Activated CD4-positive, alpha-beta T cell treated with anti-CD3 and anti-CD28 coated beads, Interleukin-2, amount 50 U/mL, for 4 hours (primary cell): ENCODE measurements at regions not wholly inside any gene's neighbourhood (a gene's known extent, or its start where the extent isn't known, plus 50 kb on each side); places are given as distances from the start of the nearest gene placed in this dataset.

Experiments used
- DNase-seq, 2 experiments: peaks; one replicate each; pipeline ENCODE4 v3.0.0-alpha.2; 2020

DNA sequence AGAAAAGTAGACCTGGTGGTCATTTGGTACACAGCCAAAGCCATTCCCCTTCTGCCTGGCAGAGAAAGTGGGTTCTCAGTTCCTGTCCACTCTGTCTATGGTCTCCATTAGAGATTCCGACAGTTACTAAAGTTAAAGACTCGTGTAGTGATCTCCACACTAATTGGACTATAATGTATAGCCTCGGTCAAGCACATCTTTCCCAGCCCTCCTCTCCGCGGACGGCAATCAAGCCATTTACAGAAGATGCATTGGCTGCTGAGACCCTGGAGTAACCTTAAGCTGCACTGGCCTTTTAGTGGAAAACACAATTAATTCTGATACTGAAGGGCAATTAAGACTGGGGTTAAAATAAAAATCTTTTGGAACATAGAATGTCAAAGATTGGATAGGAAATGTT, 865.3 kb downstream of the MCTP2 start:
- no peak for DNase-seq

DNA sequence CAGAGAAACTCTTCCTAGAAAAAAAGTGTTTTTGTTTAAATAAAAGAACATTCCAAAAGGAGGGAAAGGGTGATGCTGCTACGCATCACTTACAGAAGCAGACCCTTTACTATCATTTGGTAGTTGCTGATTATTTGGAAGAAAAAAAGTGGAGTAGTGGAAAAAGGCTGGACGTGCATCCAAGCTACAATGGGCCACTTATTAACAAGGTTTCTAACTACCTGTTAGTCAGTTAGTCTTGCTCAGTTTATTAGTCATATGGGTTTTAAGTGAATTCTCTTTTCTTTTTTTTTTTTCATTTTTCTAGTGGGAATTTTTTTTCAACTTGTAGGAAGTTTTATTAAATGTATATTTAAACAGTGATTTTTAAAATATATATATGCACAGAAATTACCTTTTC, 866.0 kb downstream of the MCTP2 start:
- no peak for DNase-seq

DNA sequence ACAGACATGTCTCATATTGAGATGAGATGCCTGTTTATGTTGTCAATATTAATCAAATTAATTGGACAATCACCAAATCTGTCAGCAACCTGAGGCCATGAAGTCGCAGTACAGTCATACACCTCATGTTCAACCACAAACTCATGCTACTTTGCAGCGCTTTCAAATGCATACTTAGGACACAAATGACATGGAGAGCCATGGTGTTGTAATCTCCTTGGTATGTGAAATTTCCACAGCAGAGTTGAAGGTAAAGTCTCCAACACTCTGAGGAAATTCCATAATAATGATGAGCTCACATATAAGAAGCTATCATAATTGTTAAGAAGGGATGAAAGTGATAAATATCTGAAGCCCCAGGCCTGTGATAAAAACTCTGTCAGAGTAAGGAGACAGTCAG, 873.9 kb downstream of the MCTP2 start:
- no peak for DNase-seq

DNA sequence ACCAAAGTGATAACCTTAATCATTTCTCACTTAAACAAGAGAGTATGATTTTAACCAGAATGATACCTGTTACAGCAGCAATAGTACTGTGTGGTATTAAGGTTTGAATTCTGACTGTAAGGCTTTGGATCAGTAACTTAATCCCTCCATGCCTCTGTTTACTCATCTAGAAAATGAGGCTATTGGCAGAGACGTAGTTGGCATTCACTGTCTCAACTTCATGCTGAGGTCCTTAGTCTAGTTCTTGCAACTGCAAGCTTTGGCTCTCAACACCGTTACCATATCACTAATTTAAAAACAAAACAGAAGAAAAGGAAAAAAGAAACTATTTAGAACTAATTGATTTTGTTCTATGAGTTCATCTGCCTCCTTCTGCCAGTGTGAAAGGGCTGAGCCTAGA, 875.4 kb downstream of the MCTP2 start:
- no peak for DNase-seq

DNA sequence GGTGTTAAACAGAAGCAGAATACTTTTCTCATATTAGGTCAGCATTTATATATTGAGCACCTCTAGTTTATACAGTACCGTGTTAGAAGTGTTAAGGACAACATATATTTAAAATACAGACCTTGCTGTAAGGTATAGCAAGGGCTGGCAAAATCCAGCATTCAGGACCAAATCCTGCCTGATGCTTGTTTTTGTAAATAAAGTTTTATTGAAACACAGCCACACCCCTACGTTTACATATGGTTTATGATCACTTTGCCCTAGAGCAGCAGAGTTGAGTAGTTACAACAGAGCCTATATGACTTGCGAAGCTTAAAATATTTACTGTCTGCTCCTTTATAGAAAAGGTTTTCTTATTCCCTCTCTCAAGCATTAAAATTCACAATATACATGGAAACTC, 877.3 kb downstream of the MCTP2 start:
- no peak for DNase-seq

DNA sequence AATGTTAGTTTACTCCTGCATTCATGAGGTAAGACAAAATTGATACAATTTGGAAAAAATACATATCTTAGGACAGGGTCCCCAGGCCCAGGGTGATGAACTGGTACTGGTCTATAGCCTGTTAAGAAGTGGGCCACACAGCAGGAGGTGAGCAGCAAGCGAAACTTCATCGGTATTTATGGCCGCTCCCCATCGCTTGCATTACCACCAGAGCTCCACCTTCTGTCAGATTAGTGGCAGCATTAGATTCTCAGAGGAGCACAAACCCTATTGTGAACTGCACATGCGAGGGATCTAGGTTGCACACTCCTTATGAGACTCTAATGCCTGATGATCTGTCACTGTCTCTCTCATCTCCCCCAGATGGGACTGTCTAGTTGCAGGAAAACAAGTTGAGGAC, 880.6 kb downstream of the MCTP2 start:
- DNase-seq, result no peak

DNA sequence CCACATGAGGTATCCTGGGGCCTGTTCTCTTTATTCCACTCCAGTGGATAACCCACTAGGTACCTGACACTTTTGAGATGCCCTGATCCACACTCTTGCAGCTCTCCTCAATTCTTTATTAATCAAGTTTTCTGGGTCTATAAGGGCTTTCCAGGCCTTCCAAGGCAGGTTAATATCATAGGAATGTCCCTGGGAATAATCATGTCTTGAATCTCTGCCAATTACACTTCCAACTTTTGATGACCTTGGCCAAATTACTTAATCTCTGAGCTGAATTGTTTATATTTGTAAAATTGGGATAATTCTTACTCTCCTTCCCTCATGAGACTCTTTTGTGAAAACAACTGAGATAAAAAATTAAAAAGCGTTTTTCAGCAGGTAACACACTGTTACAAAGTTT, 881.7 kb downstream of the MCTP2 start:
- no peak for DNase-seq

DNA sequence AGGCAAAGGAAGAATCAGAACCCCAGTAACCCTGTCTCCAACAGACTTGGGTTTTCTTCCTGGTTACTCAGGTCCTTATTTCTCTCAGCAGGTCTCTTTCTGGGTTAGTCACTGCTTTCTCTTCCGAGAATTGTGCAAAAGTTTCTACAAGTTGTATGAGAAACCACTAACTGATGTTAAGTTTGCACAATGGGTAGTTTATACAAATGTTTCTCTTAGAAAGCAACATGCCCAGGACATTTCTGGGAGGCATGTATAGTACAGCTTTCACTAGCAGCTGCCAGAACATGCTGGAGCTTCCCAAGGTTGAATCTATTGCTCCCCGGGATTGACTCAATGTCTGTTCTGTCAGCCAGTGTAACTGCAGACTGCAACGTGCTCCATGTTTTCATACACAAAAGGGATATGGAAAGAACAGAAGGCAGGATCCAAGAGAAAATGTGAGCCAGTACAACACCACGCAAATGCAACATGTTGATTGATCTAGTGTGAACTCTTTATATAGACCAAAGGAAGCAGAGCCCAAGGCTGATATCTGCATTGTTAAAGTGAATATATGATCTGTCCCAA, 887.8 kb downstream of the MCTP2 start:
- DNase-seq, result no peak

DNA sequence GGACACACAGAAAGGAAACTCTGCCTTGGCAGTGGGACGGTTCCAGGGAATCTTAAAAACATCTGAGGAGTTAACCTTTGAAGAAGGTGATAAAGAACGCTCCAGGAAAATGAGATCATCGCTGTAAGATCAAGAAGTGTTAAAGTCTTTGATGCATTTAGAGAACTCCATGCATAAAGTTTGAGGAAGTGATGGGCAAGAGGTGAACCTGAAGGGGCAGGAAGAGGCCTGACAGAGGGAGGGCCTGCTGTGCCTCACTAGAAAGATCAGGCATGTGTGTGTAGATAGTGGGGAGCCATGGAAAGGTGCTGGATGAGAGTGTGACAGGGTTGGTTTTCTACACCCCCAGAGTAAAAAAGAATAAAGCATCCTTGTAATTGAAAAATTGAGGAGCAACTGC, 889.2 kb downstream of the MCTP2 start:
- DNase-seq, result no peak

DNA sequence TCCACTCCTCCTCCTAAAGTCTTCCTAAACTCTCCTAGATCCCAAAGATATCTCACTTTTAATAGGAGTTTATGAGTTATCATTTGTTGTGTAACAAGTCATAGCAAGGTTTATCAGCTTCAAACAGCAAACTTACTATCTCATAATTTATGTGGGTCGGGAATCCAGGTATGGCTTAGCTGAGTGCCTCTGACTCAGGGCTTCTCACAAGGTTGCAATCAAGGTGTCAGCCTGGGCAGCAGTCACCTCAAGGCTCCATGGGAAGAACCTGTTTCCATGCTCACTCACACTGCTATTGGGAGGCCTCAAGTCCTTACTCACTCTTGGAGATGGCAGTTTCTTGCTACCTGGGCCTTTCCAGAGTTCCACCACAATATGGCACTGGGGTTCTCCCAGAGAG, 889.8 kb downstream of the MCTP2 start:
- no peak for DNase-seq

DNA sequence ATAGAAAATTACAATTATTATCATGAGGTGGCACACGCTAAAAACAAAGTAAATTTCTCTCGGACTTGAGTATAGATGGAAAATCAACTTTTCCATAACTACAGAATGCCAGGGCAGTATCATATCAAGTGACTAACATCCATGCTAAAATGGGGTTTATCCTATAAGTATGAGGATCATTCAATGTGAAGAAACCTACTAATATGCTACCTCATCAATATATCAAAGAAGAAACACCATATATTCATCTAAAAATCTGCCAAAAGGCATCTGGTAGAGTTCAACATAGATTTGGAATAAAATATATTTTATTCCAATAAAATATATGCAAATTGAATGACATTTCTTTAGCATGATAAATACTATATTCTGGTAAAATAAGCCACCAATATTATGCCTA, 894.4 kb downstream of the MCTP2 start:
- DNase-seq, result no peak

DNA sequence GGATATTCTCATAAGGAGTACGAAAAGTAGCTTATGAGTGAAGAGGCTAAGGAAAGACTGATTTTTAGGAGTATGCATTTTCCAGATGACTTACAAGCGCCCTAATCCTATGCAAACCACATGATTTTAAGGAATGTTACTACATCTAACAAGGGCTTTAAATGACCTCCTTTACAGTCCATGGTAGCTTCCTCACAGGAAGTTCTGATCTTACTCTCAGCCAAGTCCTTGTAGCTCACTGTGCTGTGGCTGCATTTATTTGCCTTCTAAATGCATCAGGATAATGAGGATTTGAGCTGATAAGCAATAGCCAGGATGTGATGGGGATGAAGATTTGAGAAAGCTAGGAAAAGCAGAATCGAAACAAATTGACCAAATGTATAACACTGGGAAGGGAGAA, 896.0 kb downstream of the MCTP2 start:
- DNase-seq, result no peak

DNA sequence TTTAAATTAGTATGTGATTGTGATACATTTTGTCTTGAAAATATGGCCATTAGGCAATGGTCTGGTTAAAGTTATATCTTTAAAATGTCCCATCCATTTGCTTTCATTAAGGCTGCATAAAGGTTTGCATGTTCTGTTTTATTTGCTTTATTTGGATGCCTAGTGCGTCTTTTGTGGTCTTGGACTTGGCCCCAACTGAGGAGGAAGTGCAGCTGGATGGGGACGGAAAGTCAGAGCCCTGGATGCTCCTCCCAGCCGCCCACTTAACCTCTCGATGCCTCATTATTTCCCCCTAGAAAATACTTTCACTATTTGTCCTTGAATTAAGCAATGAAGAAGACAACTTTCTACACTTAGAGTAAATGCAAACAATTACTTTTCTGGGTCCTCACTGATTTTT, 898.2 kb downstream of the MCTP2 start:
- no peak for DNase-seq

DNA sequence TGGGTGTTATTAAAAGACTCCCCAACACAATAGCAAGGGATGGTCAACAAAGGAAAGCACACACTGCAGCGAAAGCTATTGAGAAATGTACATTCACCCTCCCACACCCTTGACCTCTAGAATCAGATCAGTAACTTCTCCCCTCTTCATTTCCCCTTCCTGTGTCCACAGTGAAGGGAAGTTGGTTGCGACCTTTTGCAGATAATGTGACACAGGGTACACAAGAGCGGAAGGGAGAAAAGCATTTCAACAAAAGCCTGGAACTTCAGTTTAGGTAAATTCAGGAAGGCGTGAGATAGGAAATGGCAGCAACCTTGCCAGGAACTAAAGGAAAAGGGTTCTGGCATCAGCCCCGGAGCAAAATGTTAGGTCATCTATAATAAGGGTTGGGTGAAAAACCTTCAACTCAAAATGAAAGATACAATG, 899.8 kb downstream of the MCTP2 start:
- DNase-seq, result no peak

DNA sequence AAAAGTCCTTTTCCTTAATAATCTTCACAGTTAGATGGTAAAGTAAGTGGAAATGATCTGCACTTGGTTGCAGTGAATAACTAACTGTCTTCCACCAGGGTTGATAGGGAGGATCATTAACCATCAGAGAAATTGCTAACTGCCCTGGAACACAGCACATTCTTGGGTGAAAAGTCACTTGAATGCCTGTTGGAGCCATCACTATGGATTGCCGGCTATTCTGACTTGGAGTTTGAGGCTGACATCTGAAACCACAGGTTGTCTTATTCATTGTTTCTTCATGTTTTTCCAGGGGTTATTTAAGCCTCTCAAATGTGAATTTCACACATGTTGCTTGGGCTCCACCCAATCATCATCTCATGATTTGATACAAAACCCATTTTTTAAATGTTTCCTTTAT, 901.4 kb downstream of the MCTP2 start:
- DNase-seq, result no peak

DNA sequence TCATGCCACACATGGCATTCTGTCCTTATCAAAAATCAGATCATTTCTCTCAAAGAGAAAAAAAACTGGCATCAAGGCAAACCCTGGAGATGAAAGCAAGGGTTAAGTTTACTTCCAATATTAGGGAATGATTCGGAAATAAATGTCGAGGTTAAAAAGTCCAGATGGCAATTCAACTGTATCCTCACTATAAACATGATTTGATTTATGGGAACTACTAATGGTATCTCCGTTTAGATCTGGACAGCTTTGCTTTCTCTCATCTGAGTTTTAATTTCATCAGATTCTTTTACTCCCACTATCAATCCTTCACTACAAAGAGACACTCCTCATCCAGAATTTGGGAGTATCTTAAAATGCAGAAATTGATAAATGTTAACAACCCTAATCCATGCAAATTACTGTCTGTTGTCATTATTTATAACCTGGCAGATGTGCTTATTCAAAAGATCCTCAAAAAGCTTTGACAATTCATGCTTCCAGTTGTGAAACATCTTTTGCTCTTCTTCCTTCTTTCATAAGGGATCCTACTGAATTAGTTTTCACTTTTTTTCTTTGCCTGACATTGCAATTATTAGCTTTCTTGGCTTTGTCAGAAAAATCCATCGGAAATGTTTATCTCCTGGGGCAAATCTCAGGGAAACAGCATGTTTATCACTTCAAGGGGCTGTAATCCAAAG, 903.2 kb downstream of the MCTP2 start:
- no peak for DNase-seq

DNA sequence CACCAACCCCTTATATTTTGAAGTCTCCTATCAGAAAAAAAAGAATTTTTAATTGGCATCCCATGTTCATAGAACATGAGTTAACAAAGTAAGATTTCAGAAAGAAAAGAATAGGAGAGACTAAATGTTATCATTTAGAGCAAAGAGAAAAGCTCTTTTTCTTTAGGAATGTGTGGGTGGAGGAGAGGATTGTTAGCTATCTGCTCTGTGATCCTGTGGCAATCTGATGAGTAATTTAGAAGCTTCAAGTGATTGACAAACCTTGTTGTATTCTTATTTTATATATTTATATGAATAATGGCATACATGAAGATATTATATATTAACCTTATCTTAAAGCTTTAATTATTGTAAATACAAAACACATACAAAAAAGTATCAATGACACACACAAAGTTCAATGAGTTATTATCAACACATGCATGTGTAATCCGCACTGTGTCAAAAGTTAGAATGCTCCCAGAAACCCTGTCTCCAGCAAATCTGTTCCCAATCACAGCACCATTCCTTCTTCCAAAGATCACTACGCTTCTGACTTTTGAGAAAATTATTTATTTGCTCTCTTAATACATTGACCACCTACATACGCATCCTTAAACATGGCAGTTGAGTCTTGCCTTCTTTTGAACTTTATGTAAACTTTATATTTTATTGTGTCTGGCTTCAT, 907.4 kb downstream of the MCTP2 start:
- no peak for DNase-seq

DNA sequence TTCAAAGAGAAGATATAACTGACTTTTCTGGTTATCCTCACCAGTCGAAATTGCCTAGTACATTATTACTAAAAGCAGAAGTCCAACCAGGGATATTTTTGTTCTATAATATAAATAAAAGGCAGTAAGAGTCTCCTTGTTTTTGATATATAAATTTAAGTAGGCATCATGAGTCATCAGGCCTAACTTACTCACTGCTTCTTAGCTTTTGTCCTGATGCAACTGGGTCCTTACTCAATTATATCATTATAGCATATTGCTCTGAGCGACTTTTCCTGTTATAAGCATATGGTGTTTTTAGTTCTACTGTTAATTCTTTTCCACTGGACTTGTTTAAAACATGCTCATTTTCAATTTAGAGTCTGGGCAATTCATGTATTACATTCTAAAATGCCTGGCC, 910.1 kb downstream of the MCTP2 start:
- DNase-seq, result no peak

DNA sequence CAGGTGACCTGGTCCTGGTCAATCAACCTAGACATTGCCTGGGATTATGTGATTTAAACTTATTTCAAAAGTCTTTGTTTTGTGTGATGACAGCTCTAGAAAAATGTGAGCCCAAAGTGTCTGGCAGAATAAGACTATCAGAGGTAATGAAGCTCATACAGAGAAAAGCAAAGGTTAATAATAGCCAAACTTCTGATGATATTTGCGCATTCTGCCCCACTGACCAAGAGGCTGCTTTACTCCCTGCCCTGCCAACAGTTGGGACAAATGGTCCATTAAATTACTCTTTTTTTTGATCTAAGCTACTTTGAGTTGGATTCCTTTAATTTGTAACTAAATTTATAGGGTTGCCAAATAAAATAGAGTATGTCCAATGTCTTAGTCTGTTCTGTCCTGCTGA, 911.2 kb downstream of the MCTP2 start:
- no peak for DNase-seq

DNA sequence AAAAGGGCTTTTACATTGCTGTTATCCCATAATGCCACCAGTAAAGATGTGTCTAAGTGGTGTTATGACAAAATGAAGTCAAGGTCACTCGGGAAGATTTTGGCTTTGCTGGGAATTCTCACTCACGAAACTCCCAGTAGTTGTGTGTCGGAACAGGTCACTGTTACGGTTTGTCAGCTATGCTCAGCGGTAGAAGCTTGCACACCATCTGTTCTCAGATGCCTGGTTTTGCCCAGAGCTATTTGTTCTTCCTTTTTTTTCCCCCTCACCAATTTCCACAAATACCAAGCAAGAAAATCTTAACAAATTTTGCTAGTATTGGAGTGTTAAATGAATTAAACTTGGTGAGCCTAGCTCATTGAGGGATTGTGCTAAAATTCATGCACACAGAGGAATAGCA, 915.1 kb downstream of the MCTP2 start:
- no peak for DNase-seq

DNA sequence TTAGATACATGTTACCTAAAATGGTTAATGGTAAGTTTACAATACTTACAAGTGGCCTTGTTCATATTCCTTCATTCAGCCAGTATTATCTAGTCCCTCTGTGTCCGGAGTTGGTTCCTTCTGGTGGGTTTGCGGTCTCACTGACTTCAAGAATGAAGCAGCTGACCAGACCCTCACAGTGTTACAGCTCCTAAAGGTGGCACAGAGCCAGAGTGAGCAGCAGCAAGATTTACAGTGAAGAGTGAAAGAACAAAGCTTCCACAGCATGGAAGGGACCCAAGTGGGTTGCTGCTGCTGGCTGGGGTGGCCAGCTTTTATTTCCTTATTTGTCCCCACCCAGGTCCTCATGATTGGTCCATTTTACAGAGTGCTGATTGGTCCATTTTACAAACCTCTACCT, 916.8 kb downstream of the MCTP2 start:
- no peak for DNase-seq

DNA sequence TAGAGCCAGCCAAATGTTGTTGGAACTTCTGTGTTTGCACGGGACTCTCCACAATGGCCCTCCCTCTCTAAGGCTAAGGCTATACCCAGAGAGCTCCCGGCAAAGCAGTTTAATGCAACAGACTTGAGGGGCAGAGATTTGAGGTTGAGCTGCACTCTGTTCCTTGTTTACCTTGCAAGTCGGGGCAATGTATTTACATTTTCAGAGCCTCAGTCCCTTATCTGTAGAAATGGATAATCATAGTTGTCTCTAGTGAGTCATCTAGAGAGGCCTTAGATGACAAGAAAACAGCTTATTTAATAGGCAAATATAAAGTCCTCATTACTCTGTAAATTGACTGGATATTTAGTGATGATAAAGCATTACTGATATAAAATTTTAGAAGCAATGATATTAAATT, 917.7 kb downstream of the MCTP2 start:
- no peak for DNase-seq

DNA sequence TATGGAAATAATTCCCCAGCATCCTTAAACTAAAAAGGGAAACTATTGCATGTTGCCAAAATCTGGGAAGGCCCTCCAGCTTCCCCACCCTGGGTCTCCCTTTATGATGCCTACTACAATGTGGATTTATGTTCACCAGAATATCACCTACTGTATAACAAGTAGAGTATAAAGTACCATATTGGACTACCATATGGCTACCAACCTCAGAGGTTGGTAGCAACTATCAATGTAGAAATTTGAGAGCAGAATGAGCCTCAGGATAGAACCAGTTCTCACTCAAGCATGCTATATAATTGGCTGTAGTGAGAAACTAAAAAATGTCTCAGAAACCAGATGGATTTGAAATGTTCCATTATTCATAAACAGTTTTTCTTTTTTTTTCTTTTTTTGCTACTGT, 918.4 kb downstream of the MCTP2 start:
- no peak for DNase-seq

DNA sequence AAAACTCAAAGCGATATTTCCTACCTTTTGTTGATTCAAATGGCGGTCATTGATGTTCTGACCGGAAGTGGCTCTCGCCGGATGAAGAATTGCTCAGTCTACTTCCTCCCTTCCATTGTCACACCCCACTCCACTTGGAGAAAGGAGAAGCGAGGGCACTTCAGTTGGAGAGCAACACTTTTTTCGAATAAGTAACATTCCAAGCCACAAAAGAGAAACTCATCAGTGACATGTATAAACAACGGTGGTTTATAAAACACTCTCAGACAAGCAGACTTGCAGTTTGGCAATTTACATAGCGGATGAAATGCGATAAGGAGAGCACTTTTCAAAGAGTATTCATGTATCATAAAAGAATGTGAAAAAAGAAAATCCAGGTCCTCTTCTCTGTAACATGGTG, 919.1 kb downstream of the MCTP2 start:
- no peak for DNase-seq

DNA sequence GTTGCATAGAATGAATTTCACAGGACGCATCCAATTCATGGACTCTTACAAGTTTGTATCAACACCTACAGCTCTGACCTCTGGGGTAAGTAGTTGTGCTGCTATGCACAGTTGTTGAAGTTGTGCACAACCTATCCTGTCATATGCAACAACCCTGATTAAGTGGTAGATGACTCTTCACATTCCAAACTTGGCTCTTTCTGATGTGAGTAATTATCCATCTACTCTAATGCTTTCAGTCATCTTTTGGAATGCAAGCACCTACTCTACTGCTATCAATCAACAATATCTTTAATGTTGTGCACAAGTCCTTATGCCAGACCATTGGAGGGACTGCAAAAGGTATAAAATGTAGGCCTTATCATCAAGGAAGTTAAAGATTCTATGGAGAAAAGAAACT, 921.4 kb downstream of the MCTP2 start:
- no peak for DNase-seq
